ENCODE measurements at regions not wholly inside any gene's neighbourhood (a gene's known extent, or its start where the extent isn't known, plus 50 kb on each side); places are given as distances from the start of the nearest gene placed in this dataset.

DNA sequence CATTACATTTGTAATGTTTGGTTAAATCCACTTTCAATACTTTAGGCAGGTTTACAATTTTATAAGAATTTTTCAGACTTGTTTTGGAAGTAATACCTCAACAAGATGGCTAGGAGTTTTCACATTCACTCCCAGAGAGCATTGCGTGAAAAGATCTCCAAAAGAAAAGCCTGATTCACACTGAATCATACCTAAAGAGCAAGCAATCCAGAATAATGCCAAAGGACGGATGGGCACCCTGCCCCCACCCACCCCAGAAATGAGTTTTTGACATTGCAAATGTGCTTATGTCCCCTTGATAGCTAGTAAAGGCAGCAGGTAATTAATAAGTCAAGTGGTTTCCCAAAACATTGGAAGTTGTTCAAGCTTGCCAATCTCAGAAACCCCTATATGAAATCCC is 557.7 kb upstream of the TENM3 start:
- TF ChIP-seq, protein P1, sequence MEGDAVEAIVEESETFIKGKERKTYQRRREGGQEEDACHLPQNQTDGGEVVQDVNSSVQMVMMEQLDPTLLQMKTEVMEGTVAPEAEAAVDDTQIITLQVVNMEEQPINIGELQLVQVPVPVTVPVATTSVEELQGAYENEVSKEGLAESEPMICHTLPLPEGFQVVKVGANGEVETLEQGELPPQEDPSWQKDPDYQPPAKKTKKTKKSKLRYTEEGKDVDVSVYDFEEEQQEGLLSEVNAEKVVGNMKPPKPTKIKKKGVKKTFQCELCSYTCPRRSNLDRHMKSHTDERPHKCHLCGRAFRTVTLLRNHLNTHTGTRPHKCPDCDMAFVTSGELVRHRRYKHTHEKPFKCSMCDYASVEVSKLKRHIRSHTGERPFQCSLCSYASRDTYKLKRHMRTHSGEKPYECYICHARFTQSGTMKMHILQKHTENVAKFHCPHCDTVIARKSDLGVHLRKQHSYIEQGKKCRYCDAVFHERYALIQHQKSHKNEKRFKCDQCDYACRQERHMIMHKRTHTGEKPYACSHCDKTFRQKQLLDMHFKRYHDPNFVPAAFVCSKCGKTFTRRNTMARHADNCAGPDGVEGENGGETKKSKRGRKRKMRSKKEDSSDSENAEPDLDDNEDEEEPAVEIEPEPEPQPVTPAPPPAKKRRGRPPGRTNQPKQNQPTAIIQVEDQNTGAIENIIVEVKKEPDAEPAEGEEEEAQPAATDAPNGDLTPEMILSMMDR (IDR thresholded peaks at IDR 0.05; ENCODE audit: control insufficient read depth, insufficient read depth, low read depth, low read length, missing control alignments): no peak
- H3K4me3 ChIP-seq (ENCODE audit: control insufficient read depth, low read depth, low read length): no peak overlapping the region; the same call in 1 of the 2 replicates
- no peak for DNase-seq (ENCODE audit: low read depth)

DNA sequence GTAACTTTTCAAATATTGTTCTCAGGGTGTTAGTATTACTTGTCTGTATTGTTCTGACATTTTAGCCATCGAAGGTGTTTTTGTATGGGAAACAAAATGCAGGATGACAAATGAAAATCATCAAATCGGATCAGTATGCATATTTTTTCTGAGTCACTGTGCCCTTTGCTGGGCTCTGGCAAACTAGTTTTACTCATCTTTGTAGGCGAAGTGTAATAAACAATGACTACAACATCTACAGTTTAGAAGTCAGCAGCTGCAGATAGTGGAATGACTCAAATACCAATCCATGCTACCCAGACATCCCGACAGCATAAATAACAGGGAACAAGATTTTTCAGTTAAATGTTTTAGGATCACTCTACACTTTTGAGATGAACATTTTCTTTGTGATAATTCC is 557.3 kb upstream of the TENM3 start:
- H3K4me3 ChIP-seq (ENCODE audit: control insufficient read depth, low read depth, low read length): no peak overlapping the region; the same call in 1 of the 2 replicates
- TF ChIP-seq, protein P1 (IDR thresholded peaks at IDR 0.05; ENCODE audit: control insufficient read depth, insufficient read depth, low read depth, low read length, missing control alignments): no peak
- DNase-seq (ENCODE audit: low read depth): peak; percentile 86

DNA sequence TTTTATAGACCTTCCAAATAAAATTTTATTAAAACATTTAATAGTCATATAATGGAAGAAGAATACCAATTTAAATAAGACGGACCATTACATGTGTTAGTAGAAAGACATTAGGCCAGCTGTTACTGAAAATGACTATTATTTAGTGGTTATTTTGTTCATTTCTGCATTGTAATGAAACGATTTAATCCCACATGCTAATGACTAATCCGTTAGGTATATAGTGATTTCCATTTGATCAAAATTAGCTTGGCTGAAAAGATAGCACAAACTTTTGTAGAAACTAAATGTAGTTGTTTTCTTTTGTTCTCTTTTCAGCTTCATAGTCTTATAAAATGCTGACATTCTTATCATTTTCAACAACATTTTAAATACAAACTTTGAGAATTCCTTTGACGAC is 556.1 kb upstream of the TENM3 start:
- TF ChIP-seq, protein P1 (IDR thresholded peaks at IDR 0.05; ENCODE audit: control insufficient read depth, insufficient read depth, low read depth, low read length, missing control alignments): no peak
- DNase-seq (ENCODE audit: low read depth): no peak
- no peak overlapping the region for H3K4me3 ChIP-seq (ENCODE audit: control insufficient read depth, low read depth, low read length)

DNA sequence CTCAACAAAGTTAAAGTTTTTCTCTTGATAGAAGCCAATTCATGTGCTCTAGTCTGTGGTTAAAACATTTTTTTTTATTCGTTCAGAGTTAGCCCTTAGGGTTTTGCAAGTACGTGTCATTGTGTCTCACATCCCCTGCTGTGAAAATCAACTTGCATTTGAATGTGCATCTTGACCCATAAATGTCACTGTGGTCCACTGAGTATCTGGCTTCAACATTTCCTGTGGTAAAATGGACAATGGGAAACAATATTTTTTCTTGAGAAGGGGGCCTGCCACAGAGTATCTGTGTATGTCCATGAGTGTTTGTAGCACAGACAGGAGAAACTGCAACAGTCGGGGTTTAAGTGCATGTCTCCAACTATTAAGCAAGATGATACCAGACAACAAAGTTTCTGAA is 554.8 kb upstream of the TENM3 start:
- DNase-seq (ENCODE audit: low read depth): peak; percentile 55
- TF ChIP-seq, protein P1 (IDR thresholded peaks at IDR 0.05; ENCODE audit: control insufficient read depth, insufficient read depth, low read depth, low read length, missing control alignments): no peak
- H3K4me3 ChIP-seq (ENCODE audit: control insufficient read depth, low read depth, low read length): no peak overlapping the region; the same call in 1 of the 2 replicates

DNA sequence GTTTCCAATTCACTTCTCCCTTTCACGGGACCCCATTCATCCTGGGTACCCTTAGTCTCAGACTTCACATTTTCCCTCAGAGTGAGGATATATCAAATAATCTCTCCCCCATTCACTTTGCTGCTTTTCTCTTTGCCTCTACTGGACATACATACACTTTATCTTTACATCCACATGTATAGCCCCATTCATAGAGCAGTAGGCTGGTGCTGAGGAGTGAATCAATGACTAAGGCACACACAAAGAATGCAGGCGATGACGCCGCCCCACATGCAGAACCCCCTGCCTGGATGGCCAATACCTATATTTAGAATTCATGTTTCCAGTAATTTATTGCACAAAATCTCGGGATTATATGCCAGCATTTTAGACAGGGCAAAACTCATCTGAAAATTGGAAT is 554.3 kb upstream of the TENM3 start:
- H3K4me3 ChIP-seq (ENCODE audit: control insufficient read depth, low read depth, low read length): no peak overlapping the region; the same call in 1 of the 2 replicates
- TF ChIP-seq, protein P1 (IDR thresholded peaks at IDR 0.05; ENCODE audit: control insufficient read depth, insufficient read depth, low read depth, low read length, missing control alignments): no peak
- DNase-seq (ENCODE audit: low read depth): no peak

DNA sequence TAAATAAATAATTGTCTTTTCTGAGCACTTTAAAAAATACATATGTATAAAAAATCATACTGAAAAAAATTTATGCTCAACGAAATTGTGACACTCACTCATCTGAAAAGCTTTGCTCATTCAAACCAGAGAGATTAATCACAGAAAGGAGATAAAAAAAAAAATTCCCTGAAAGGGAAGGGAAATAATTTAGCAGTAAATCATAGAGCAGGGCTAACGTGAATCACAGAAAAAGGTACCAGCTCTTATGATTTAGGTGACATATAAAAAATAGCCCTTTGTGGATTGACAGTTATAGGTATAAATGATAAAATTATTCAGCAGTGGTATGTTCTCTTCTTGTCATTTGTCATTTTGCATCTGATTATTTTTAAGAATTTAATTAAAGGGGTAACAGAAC is 552.7 kb upstream of the TENM3 start:
- no peak for DNase-seq (ENCODE audit: low read depth)
- H3K4me3 ChIP-seq (ENCODE audit: control insufficient read depth, low read depth, low read length): no peak overlapping the region
- TF ChIP-seq, protein P1 (IDR thresholded peaks at IDR 0.05; ENCODE audit: control insufficient read depth, insufficient read depth, low read depth, low read length, missing control alignments): no peak

DNA sequence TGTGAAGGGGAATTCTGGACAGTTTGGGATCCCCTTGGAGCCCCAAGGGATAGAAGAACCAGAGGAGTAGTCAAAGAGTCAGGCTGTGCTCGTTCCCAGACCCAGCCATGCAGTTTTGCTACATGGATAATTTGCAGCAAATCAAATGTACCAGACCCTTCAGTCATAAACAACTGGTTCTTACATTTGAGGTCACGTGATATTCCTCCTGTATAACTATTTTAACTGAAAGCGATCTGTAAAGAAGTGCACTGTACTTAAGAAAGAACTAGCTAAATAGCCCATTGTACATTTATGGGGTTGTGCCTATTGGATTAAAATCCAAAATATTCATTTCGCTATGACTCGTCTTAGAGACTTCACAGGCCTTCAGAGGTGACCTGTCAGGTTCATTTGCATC is 550.2 kb upstream of the TENM3 start:
- H3K4me3 ChIP-seq (ENCODE audit: control insufficient read depth, low read depth, low read length): no peak overlapping the region
- DNase-seq (ENCODE audit: low read depth): no peak
- TF ChIP-seq, protein P1 (IDR thresholded peaks at IDR 0.05; ENCODE audit: control insufficient read depth, insufficient read depth, low read depth, low read length, missing control alignments): no peak

Data from AG09309 (cell line).